ENCODE measurements at regions not wholly inside any gene's neighbourhood (a gene's known extent, or its start where the extent isn't known, plus 50 kb on each side); places are given as distances from the start of the nearest gene placed in this dataset.

DNA sequence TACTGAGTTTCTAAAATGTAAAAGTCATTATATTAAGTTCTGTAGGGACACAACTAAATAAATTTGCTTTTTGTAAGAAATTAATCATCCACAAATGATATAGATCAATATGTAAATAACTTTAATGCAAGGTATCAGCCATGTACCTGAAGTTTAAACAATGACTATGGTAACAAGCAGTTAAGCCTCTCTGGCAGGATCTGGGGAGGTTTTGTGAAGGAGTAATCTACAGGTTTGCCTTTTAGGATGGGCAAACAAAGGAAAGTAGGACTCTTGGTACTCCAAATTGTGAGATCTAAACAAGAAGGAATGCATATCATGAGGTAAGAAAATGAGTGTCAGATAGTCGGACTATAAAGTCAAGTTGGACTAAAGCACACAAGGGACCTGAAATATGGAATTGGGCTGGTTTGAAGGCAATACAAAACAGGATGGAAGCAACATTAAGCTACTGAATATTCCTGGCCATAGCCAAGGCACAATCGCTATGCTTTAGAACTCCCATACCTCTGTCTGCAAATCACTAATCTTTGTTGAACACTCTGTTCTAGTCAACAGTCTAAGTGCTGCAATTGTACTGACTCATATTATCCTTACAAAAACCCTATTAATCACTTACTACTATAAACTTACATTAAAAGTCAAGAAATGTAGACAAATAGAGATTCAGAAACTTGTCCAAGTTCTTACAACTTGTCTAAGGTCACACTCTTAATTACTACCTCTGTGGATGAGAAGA, 412.8 kb downstream of the DIPK2A start:
- no peak for DNase-seq

DNA sequence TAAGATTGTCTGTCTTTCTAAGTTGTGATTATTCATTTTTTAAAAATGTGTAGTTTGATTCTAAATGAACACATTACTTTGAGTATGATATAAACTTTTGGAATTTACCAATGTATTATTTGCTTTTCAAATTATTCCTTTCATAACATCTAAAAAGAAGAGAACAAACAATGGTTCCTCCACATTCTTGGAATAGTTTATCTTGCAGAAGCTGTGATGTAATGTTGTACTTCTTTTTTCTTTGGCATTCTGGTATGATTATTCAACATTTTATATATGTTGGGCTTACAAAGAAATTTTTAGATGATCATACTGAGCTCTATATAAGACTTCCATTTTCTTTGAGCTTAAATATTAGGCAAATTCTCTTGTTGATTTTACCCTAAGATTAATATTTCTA, 419.2 kb downstream of the DIPK2A start:
- DNase-seq: no peak

DNA sequence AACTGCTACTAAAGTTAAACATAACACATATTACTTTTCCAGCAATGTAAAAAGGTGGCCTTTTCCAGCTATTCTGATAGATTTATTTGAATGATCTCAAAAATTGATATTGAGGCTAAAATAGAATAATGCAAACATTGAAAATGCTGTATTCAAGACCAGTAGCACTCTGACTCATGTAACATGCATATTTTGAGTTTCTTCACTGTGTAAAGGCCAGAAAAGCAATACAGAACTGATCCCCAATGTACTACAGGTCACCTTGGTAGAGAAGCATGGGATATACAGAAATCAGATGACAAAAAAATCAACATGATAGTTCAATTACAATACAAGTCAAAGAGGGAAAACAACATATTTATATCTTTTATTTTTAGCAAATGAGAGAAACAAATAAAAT, 419.6 kb downstream of the DIPK2A start:
- DNase-seq: no peak

DNA sequence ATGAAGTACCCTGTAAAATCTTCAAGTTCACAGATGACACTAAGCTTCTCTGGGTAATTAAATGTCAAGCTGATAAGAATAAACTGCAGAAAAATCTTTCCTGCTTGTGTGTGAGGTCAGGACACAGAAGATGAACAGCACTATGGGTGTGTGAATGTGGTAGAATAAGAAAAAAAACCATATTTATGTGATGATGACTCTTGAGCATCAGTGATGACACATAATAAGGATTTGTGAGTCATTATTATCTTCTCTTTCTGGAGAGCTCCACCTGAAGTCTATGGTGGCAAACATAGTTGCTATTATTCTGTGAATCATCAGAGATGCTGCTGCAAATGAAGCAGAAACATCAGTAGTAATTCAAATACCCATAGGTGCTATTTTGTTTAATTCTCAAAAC, 422.4 kb downstream of the DIPK2A start:
- DNase-seq: no peak

DNA sequence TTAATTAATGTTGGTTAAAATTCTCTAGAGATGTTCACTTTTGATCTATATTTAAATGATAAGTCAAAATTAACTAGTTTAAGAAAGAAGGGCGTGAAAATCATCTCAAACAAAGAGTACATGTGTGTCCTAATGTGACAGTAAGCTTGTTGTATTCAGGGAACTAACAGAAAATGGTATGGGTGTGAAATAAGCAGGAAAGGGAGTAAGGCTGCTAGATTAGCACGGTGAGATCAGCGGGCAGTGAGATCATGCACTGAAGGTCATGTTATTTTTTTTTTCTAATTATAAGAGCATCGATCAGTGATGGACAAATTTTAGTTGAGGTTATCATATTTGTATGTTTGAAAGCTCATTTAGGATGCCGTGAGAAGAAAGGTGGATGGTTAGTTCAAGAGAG, 430.8 kb downstream of the DIPK2A start:
- no peak for DNase-seq

DNA sequence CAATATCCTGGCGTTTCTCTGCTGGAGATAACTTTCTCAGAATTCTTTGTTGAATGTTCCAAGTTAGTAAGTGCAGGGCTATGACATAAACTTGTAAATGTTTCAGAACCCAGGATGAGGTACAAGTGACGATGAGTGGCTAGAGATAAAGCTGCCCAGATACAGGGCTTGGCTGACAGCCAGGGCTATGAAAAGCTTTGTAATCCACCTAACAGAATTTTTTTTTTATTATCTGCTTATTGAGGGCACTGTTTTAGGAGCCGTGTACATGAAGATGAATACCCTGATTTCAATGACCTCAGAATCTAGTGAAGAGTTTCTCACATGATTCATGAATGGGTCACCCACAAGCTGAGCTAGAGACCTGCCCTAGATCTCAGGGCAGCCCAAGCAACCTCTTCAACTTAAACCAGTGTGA, 431.4 kb downstream of the DIPK2A start:
- no peak for DNase-seq

DNA sequence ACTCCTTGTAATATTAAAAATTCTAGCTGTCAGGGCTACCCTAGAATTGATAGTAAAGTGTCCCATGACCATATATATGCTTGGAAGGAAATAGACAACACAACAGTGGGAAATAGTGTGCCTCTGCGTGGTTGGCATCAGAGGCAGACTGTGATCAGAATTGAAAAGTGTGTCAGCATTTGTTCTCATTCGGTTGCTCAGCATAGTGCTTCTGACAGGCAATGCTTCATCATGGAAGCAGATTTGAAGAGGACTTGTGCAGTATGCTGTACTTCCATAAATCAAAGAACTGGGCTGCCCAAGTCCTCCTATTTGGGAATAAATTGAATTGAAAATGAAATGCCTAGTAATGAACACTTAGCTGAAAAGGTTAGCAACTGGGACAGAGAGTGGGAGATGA, 435.7 kb downstream of the DIPK2A start:
- DNase-seq: no peak

DNA sequence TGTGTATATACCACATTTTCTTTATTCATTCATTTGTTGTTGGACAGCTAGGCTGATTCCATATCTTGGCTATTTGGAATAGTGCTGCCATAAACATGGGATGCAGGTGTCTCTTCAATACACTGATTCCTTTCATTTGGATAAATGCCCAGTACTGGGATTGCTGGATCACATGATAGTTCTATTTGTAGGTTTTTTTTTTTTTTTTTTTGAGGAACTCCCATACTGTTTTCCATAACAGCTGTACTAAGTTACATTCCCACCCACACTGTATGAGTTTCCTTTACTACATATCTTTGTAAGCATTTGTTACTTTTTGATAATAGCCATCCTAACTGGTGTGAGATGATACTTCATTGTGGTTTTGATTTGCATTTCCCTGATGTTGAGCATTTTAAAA, 437.7 kb downstream of the DIPK2A start:
- no peak for DNase-seq

DNA sequence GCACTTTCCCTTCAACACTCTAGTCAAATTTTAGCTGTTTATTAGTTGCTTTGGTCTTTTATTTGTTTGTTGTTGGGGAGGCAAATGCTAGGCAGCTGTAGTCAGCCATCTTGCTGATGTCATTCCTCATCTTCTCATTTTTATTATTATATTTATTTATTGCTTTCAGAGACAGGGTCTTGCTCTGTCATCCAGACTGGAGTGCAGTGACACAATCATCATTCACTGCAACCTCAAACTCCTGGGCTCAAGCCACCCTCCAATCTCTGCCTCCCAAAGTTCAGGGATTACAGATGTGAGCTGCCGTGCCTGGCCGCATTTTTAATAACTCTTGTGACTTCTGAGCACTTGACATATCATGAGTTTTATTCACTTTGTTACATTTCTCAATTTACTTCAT, 441.4 kb downstream of the DIPK2A start:
- no peak for DNase-seq

DNA sequence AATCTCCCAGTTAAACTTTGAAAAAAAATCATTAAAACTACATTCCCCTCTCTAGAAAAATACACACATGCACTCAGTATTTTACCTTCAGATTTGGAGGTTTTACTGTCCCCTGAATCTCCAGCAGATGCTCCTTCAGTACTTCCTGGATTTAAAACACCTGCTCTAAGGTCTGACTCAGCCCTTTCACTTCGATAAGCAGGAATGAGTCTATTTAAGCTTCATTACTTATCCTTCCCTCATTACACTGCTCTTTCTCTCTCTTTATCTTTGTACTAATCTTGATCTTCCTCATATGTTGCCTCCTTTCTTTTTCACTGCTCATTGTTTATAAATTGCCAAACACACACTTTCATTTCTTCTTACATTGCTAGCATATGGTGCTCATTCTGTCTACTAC, 443.9 kb downstream of the DIPK2A start:
- no peak for DNase-seq

DNA sequence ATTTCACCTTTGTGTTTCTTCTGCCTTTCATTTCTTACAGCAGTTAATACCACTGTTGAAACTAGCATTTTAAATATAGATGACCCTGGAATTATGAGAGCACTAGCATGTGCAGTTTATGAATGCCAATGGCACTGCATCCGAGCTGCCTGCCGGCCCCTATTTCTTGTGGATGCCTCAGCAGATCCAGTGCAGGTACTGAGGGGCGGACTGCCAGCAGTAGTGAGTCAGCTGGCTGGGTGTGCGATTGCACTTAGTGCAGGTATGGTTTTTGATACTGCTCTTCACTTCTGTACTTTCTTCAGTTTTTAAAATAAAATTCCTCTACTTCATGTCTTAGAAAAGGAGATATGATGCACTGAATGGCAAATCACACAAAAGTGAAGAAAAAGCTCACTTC, 453.0 kb downstream of the DIPK2A start:
- DNase-seq: no peak

DNA sequence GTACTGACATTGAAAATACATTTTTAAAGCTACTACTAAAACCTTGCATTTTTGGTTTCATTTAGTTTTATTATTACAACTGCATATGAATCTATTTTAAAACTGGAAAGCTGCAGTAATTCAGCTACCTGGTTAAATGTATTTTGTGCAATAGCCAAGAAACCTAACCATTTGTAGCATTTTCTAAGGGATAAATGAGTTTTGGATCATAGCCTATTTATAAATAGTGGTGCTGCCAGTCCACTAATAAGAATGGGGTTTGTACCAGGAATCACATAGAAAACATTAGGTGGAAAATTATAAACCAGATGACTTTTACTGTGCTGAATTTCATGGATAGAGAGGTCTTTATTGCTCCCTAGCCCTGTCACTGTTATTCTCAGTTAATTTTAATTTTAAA, 454.7 kb downstream of the DIPK2A start:
- no peak for DNase-seq

DNA sequence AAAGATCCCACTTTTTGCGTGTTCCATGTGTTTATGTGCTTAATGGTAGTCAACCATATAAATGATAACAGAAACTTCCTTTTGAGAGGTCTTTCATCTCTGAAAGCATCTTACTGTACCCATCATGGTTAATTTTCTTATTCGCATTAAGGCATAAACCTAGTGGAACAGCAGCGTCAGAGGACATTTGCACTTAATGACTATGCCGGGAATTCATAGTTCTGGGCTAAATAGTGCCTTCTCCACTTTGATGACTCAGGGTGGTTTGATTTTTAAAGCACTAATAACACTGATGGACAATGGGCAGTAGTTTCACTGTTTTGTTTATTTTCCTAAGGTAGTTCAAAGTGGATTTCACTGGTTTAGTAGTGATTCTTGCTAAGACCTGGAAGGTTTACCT, 455.3 kb downstream of the DIPK2A start:
- DNase-seq: no peak

DNA sequence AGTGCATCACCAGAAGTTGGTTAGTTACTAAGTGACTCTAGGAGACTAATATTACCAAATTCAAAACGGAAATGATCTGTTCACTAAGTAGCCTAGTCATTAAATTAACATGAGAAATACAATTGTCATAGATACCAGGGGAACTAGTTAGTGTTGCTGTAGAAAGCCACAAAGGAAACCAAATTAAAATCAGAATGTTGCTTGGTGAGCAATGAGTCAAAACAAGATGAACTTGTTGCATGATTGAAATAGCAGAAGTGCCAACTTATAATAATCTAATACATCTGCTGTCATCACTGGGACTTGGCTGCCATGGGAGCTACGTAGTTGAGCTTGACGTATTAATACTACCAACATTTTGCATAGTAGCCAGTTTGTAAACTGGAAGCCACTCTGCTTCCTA, 458.1 kb downstream of the DIPK2A start:
- DNase-seq: no peak

DNA sequence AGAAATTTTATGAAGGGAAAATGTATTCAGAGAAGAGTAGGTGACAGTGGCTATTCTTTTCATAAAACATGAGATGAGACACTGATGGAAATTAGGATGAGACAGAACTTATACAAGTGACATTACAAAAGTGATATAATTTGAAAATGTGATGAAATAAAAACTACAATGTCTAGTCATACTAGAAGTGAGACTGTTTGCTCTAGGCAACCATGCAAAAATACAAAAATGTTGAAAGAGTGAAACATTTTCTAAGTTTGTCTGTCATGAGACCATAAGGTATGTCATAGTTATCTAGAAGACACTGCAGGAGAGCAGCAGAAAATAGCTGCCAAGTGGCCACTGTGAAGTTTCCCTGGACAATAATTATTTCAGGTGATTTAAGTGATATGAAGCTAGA, 459.5 kb downstream of the DIPK2A start:
- no peak for DNase-seq

DNA sequence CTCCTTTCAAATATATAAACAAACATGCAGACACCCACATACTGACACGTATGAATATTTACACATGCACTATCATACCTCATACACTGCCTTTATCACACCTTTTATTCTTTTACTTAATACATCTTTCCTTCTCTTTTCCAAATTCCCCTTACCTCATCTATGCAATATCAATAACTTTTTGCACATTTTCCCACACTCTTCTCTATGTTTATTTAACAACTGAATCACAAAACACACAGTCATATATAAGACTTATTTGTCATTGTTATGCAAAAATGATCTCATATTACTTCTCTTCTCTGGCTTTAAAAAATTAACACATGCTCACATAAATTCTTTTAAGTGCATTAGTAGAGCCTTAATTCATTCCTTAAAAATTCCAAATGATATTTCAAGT, 461.4 kb downstream of the DIPK2A start:
- no peak for DNase-seq

DNA sequence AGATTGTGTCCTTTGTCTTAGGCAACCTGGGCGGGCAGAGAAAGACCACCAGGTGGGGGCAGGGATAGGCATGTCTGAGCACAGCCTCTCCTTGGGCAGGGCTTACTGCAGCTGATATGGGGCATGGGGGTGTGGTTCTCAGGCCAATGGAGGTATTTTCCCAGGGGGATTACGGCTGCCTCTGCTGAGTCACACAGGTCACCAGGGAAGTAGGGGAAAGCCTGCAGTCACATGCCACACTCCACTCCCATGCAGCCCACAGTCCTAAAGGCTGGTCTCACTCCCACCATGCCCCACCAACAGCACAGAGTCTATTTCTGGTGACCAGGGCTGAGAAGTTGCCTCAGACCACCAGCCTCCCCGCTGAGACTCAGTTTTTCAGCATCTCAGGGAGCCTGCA, 466.4 kb downstream of the DIPK2A start:
- DNase-seq: no peak

DNA sequence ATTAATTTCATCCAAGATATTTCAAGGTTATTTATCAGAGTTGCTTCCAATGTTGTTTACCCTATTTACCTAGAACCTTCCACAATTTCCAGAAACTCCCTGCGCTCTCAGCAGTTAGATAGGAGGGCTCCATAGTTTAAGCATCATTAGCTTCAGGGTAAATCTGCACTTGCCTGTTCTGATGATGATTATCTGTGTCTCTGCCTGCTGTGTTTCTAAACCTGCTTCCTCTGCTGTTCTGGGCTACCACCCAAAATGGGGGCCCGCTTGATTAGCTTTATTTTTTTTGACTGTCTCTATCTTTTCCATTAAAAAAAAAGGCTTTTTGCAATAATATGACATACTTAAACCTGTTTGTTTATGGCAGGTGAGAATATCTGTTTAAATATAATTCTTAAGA, 472.4 kb downstream of the DIPK2A start:
- no peak for DNase-seq

DNA sequence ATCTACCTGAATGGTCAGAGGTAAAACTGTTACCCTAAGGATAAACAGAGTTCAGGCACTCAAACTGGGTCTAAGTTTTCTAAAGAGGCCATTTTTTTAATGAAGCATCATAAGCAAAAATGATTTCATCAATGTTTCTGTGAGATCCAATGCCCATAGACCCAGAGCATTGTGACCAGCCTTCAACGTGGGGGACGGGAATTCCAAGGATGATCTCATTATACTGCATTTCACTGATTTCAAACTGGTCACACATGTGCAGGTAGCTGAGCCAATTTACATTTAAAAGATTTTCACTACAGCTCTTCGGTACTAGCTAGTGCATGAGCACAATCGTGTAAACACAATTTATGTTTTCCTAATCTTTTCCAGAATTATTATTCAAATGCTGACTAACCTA, 472.9 kb downstream of the DIPK2A start:
- DNase-seq: no peak

DNA sequence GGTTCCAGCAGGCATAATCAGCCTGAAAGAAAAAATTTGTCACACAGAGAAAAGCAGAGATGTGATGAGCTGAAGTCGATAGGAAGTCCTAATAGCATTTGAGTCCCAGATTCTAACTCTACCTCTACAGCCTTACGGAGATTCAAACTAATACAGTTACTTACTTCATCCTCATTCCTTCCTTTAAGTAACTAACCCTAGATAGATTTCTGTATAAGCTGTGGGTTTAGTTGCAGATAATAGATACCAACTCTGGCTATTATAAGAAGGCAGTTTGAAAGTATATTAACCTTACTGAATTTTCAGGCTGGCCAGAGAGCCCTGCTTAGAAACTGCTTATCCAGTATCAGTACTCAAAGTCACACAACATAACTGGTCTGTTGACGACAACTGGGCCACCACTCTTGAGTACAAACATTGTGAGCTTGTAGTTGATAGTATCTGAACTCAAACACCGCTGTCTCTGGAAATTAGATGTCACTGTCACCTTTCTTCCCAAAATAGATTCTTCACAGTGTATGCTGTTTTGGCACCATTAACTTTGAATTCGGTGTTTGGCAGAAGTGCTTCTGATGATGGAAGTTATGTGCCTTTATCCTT, 484.3 kb downstream of the DIPK2A start:
- DNase-seq: no peak

DNA sequence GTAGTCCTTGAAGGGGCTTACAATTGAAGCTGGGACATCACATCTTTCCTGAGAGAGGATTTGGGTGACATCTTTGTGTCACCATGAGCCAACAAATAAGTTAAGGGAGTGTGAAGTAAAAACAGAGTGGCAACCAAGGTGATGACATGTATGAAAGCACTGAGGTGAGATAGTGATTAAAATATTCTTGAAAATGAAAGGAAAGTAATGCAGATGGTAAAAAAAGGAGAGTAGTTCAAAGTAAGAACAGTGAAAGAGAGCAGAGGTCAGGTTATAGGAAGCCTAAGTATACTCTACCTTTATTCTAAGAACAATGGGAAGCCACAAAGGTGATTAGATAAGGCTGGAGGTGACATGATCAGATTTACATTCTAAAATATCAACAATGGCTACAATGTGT, 486.1 kb downstream of the DIPK2A start:
- DNase-seq: no peak

DNA sequence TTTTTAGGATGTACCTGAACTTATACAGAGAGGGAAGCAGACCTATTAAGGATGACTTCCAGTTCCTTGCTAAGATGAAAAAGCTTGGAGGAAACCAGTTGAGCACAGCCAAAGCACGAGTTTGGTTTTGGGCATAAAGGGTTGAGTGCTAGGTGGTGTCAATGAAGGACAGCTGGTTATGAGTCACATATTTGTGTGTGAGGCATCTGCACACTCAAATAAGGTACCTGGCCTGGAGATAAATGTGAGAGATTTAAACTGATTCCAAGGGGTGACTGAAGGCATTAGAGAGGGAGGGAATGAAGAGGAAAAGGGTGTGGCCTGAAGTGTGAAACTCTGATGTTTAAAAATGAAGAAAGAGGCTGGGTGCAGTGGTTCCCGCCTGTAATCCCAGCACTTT, 486.7 kb downstream of the DIPK2A start:
- no peak for DNase-seq

DNA sequence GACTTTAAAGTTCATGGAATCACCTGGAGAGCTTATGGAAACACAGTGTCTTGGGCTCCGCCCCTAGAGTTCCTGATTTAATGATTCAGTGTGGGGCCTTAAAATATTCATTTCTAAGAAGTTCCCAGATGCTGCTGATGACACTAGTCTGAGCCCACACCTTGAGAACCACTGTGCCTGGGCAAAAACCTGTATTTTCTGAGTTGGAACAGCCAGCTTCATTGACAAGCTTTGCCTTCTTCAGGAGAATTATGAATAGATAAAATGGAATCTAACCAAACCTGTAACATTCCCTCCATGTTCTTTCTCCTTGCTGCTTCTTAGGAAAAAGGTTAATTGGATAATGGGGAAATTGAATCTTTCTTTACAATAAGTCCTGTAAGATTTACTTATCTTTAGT, 490.7 kb downstream of the DIPK2A start:
- no peak for DNase-seq

DNA sequence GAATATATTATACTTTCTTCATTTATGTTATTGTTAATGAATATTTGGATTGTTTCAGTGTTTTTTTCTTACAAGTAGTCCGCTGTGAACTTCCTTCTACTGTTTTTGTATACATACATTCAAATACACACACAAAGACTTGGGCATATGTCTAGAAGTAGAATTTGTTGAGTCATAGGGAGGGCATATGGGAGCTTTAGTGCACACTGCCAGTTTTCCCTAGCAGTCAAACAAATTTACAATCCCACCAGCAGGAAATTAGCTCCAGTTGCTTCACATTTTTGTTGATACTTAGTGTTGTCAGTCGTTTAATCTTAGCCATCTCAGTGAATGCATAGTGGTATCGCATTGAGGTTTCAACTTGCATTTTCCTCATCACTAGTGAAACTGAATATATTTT, 492.3 kb downstream of the DIPK2A start:
- DNase-seq: peak; percentile 9

DNA sequence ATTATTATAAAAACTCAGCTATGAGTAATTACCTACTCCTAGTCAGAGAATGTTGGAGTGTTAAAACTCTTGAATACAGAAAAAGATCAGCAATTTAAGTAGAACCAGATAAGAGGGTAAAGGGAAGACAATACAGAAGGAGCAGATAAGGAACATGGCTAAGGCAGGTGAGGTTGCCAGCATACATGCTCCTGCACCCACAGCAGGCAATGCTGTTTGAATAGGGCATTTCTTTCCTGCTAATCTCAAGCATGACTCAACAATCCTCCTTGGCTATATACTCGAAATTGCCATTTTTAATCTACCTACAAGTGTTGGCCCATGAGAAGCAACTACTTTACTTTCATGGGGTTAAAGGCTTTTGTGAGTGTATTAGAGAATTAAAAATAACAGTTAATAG, 494.5 kb downstream of the DIPK2A start:
- DNase-seq: no peak

Measured in skin of body (tissue), 1 donor.